Activated naive CD8-positive, alpha-beta T cell treated with anti-CD3 and anti-CD28 coated beads, Interleukin-2, amount 50 U/mL, for 24 hours (primary cell): ENCODE measurements at regions not wholly inside any gene's neighbourhood (a gene's known extent, or its start where the extent isn't known, plus 50 kb on each side); places are given as distances from the start of the nearest gene placed in this dataset.

Experiments
- ATAC-seq: fragments of 150-1000 bp; cut with Tn5 transposase; one replicate; pipeline ENCODE4 v1.10.0; 2021
- DNase-seq: peaks from one replicate; pipeline ENCODE4 v3.0.0; 2021
- H3K27ac Mint-ChIP-seq: one replicate; pipeline ENCODE4 v1.8.0; 2021; ENCODE audit warnings: mild to moderate bottlenecking, mixed read lengths
- H3K27me3 Mint-ChIP-seq: one replicate; pipeline ENCODE4 v1.8.0; 2021; ENCODE audit warnings: mixed read lengths
- H3K36me3 Mint-ChIP-seq: one replicate; pipeline ENCODE4 v1.8.0; 2021; ENCODE audit warnings: low read depth, mixed read lengths
- H3K4me1 Mint-ChIP-seq: one replicate; pipeline ENCODE4 v1.8.0; 2021; ENCODE audit warnings: mixed read lengths
- H3K4me3 Mint-ChIP-seq: one replicate; pipeline ENCODE4 v1.8.0; 2021; ENCODE audit warnings: mild to moderate bottlenecking, moderate library complexity, mixed read lengths
- H3K9me3 Mint-ChIP-seq: one replicate; pipeline ENCODE4 v1.8.0; 2021; ENCODE audit warnings: mixed read lengths

- Mint-ChIP-seq H3K4me3 (no peak overlapping the region), H3K4me1 (no peaks in the 10 kb centered on the region), H3K36me3 (no peaks in the 10 kb centered on the region), H3K9me3 (no peaks in the 10 kb centered on the region), H3K27me3 (peaks cover 2% of the 10 kb centered on the region), H3K27ac (no peak overlapping the region)
- DNase-seq (no peak), ATAC-seq (no peak)
These were observed 213.6 kb upstream of the CELF2 start for GRCh38 chr10:10804061-10804460.

GRCh38 chr10:10804998-10805740 is 212.5 kb upstream of the CELF2 start:
- Mint-ChIP-seq H3K27me3 (no peaks in the 10 kb centered on the region), H3K27ac (no peak overlapping the region), H3K36me3 (no peaks in the 10 kb centered on the region), H3K9me3 (no peaks in the 10 kb centered on the region), H3K4me1 (no peaks in the 10 kb centered on the region), H3K4me3 (no peak overlapping the region)
- DNase-seq = no peak
- no peak for ATAC-seq

- Mint-ChIP-seq H3K4me3 (no peak overlapping the region), H3K9me3 (peaks cover 6% of the 10 kb centered on the region), H3K27ac (no peak overlapping the region), H3K36me3 (no peaks in the 10 kb centered on the region), H3K27me3 (peaks cover 2% of the 10 kb centered on the region), H3K4me1 (no peaks in the 10 kb centered on the region)
- no peak for DNase-seq
- ATAC-seq = no peak
These were observed 210.6 kb upstream of the CELF2 start for GRCh38 chr10:10807106-10807505.

GRCh38 chr10:10811562-10811961 is 206.1 kb upstream of the CELF2 start:
- Mint-ChIP-seq H3K4me3 (no peak overlapping the region), H3K27me3 (peaks cover 2% of the 10 kb centered on the region), H3K4me1 (no peaks in the 10 kb centered on the region), H3K27ac (no peak overlapping the region), H3K36me3 (no peaks in the 10 kb centered on the region), H3K9me3 (peaks cover 6% of the 10 kb centered on the region)
- ATAC-seq = no peak
- no peak for DNase-seq

- Mint-ChIP-seq H3K27ac (no peak overlapping the region), H3K9me3 (peaks cover 11% of the 10 kb centered on the region), H3K36me3 (no peaks in the 10 kb centered on the region), H3K4me3 (no peak overlapping the region), H3K4me1 (no peaks in the 10 kb centered on the region), H3K27me3 (peaks cover 2% of the 10 kb centered on the region)
- no peak for ATAC-seq
- DNase-seq = no peak
These were observed 204.0 kb upstream of the CELF2 start for GRCh38 chr10:10813656-10814055.

- Mint-ChIP-seq H3K36me3 (no peaks in the 10 kb centered on the region), H3K27ac (no peak overlapping the region), H3K4me3 (no peak overlapping the region), H3K4me1 (no peaks in the 10 kb centered on the region), H3K27me3 (peaks cover 2% of the 10 kb centered on the region), H3K9me3 (peaks cover 11% of the 10 kb centered on the region)
- ATAC-seq (no peak), DNase-seq (no peak)
These were observed 203.6 kb upstream of the CELF2 start for GRCh38 chr10:10814069-10814468.

- DNase-seq (no peak), ATAC-seq (no peak)
- Mint-ChIP-seq H3K36me3 (no peaks in the 10 kb centered on the region), H3K4me1 (no peaks in the 10 kb centered on the region), H3K27ac (no peak overlapping the region), H3K27me3 (no peaks in the 10 kb centered on the region), H3K4me3 (no peak overlapping the region), H3K9me3 (peaks cover 16% of the 10 kb centered on the region)
These were observed 201.2 kb upstream of the CELF2 start for GRCh38 chr10:10816447-10816846.

GRCh38 chr10:10817609-10818008 is 200.1 kb upstream of the CELF2 start:
- DNase-seq (no peak), ATAC-seq (no peak)
- Mint-ChIP-seq H3K4me3 (no peak overlapping the region), H3K36me3 (no peaks in the 10 kb centered on the region), H3K27ac (no peak overlapping the region), H3K4me1 (no peaks in the 10 kb centered on the region), H3K9me3 (peaks cover 10% of the 10 kb centered on the region), H3K27me3 (no peaks in the 10 kb centered on the region)

- Mint-ChIP-seq H3K27ac (no peak overlapping the region), H3K27me3 (no peaks in the 10 kb centered on the region), H3K9me3 (peaks cover 10% of the 10 kb centered on the region), H3K36me3 (no peaks in the 10 kb centered on the region), H3K4me3 (no peak overlapping the region), H3K4me1 (no peaks in the 10 kb centered on the region)
- ATAC-seq = no peak
- no peak for DNase-seq
These were observed 199.6 kb upstream of the CELF2 start for GRCh38 chr10:10818082-10818481.

- H3K4me3 Mint-ChIP-seq = no peak overlapping the region
- H3K9me3 Mint-ChIP-seq = peaks cover 10% of the 10 kb centered on the region
- no peaks in the 10 kb centered on the region for H3K27me3 Mint-ChIP-seq
- ATAC-seq = no peak
- no peaks in the 10 kb centered on the region for H3K4me1 Mint-ChIP-seq
- no peaks in the 10 kb centered on the region for H3K36me3 Mint-ChIP-seq
- no peak overlapping the region for H3K27ac Mint-ChIP-seq
- DNase-seq = no peak
These were observed 198.3 kb upstream of the CELF2 start for GRCh38 chr10:10819206-10819856.

- H3K9me3 Mint-ChIP-seq = peaks cover 10% of the 10 kb centered on the region
- DNase-seq (no peak), ATAC-seq (no peak)
- H3K36me3 Mint-ChIP-seq = no peaks in the 10 kb centered on the region
- no peak overlapping the region for H3K27ac Mint-ChIP-seq
- H3K4me1 Mint-ChIP-seq = no peaks in the 10 kb centered on the region
- H3K4me3 Mint-ChIP-seq = no peak overlapping the region
- no peaks in the 10 kb centered on the region for H3K27me3 Mint-ChIP-seq
These were observed 195.7 kb upstream of the CELF2 start for GRCh38 chr10:10821926-10822325.

GRCh38 chr10:10824591-10825148 is 193.0 kb upstream of the CELF2 start:
- Mint-ChIP-seq H3K36me3 (no peaks in the 10 kb centered on the region), H3K27ac (no peak overlapping the region), H3K27me3 (peaks cover 4% of the 10 kb centered on the region), H3K4me1 (no peaks in the 10 kb centered on the region), H3K9me3 (peaks cover 5% of the 10 kb centered on the region), H3K4me3 (no peak overlapping the region)
- DNase-seq = no peak
- no peak for ATAC-seq

- Mint-ChIP-seq H3K9me3 (no peaks in the 10 kb centered on the region), H3K4me3 (no peak overlapping the region), H3K4me1 (no peaks in the 10 kb centered on the region), H3K27ac (no peak overlapping the region), H3K27me3 (peaks cover 4% of the 10 kb centered on the region), H3K36me3 (no peaks in the 10 kb centered on the region)
- ATAC-seq = no peak
- no peak for DNase-seq
These were observed 191.5 kb upstream of the CELF2 start for GRCh38 chr10:10826125-10826524.

- ATAC-seq (no peak), DNase-seq (no peak)
- Mint-ChIP-seq H3K9me3 (no peaks in the 10 kb centered on the region), H3K36me3 (no peaks in the 10 kb centered on the region), H3K27me3 (peaks cover 4% of the 10 kb centered on the region), H3K4me1 (no peaks in the 10 kb centered on the region), H3K27ac (no peak overlapping the region), H3K4me3 (no peak overlapping the region)
These were observed 189.0 kb upstream of the CELF2 start for GRCh38 chr10:10828623-10829022.

GRCh38 chr10:10829576-10829975 is 188.1 kb upstream of the CELF2 start:
- Mint-ChIP-seq H3K27me3 (peaks cover 4% of the 10 kb centered on the region), H3K27ac (no peak overlapping the region), H3K4me1 (no peaks in the 10 kb centered on the region), H3K4me3 (no peak overlapping the region), H3K36me3 (no peaks in the 10 kb centered on the region), H3K9me3 (no peaks in the 10 kb centered on the region)
- DNase-seq (no peak), ATAC-seq (no peak)
